Left ventricle myocardium inferior (tissue), 1 donor: ENCODE measurements at regions not wholly inside any gene's neighbourhood (a gene's known extent, or its start where the extent isn't known, plus 50 kb on each side); places are given as distances from the start of the nearest gene placed in this dataset.

Source experiments
- DNase-seq: peaks from one replicate; pipeline ENCODE4 v3.0.0-alpha.2; 2020
- H3K27ac ChIP-seq: fragments of 200-600 bp; replicated peaks from 2 replicates; pipeline ENCODE4 v1.8.0; 2021
- H3K27me3 ChIP-seq: fragments of 200-600 bp; 2 replicates; pipeline ENCODE4 v1.8.0; 2021; ENCODE audit warnings: low read depth
- H3K36me3 ChIP-seq: fragments of 200-600 bp; 2 replicates; pipeline ENCODE4 v1.8.0; 2021
- H3K4me1 ChIP-seq: fragments of 200-600 bp; 2 replicates; pipeline ENCODE4 v1.8.0; 2021
- H3K4me3 ChIP-seq: fragments of 200-600 bp; 2 replicates; pipeline ENCODE4 v1.8.0; 2021; ENCODE audit warnings: mild to moderate bottlenecking, moderate library complexity
- H3K9me3 ChIP-seq: fragments of 200-600 bp; replicated peaks from 2 replicates; pipeline ENCODE4 v1.8.0; 2021
- intact Hi-C: fragments of 100-400 bp; cut with micrococcal nuclease; formaldehyde crosslinking; loops from one replicate; pipeline ENCODE4 v1.11.0; 2022
- TF ChIP-seq, protein P1 (sequence below): fragments of 200-600 bp; IDR thresholded peaks from 2 replicates; pipeline ENCODE4 v1.8.0; 2021; ENCODE audit warnings: antibody characterized with exemption, mild to moderate bottlenecking, borderline replicate concordance
- donor health status: DM: no; HTN: yes; CAD: no; lungs with severe emphysema.

DNA sequence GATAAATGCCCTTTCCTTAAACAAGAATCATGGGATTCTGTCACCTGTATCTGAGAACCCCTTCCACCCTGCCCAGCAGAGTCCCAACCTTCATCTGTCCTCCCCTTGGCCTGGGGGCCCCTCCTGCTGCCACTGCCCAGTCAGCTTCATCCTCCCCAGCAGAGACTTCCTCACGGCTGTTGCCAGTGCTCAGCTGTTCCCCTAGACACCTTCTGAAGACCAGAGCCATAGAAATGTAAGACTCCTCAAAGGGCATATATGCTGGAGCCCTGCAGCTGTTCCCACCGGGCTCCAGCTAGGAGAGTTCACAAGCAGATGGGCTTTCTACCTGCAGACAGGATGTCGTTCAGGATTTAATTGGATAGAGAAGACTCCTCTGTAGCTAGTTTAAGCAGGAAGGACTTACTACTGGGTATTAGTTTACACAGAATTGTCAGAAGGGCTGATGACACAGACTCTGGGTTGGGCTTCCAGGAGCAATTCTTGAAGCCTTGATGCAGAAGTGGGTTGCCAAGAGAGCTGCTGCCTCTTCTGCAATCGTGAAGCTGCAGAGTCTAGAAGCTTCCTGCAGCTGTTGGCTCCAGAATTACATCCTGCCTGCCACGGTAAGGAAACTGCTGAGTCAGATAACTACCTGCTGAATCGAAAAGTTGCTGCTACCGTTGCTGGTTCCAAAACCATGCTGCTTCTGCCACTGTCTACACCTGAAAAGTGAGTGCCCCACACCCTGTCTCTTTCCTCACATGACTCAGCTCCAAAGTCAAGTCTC, 57.1 kb upstream of the MLN start:
- intact Hi-C loops, result no loop called here
- H3K9me3 ChIP-seq, result no peaks in the 10 kb centered on the region
- H3K4me1 ChIP-seq, result no peaks in the 10 kb centered on the region
- H3K36me3 ChIP-seq, result no peaks in the 10 kb centered on the region
- peaks cover 96% of the 10 kb centered on the region for H3K27me3 ChIP-seq
- no peak overlapping the region for H3K27ac ChIP-seq
- no peak for DNase-seq
- TF ChIP-seq, protein P1, sequence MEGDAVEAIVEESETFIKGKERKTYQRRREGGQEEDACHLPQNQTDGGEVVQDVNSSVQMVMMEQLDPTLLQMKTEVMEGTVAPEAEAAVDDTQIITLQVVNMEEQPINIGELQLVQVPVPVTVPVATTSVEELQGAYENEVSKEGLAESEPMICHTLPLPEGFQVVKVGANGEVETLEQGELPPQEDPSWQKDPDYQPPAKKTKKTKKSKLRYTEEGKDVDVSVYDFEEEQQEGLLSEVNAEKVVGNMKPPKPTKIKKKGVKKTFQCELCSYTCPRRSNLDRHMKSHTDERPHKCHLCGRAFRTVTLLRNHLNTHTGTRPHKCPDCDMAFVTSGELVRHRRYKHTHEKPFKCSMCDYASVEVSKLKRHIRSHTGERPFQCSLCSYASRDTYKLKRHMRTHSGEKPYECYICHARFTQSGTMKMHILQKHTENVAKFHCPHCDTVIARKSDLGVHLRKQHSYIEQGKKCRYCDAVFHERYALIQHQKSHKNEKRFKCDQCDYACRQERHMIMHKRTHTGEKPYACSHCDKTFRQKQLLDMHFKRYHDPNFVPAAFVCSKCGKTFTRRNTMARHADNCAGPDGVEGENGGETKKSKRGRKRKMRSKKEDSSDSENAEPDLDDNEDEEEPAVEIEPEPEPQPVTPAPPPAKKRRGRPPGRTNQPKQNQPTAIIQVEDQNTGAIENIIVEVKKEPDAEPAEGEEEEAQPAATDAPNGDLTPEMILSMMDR, result no peak
- no peak overlapping the region for H3K4me3 ChIP-seq

GRCh38 chr6:33860006-33860405, 56.2 kb upstream of the MLN start:
- H3K9me3 ChIP-seq, result no peaks in the 10 kb centered on the region
- intact Hi-C loops, result no loop called here
- no peaks in the 10 kb centered on the region for H3K4me1 ChIP-seq
- H3K27ac ChIP-seq, result no peak overlapping the region
- TF ChIP-seq, protein P1, result no peak
- DNase-seq, result no peak
- no peak overlapping the region for H3K4me3 ChIP-seq
- no peaks in the 10 kb centered on the region for H3K36me3 ChIP-seq
- peaks cover 98% of the 10 kb centered on the region for H3K27me3 ChIP-seq

DNA sequence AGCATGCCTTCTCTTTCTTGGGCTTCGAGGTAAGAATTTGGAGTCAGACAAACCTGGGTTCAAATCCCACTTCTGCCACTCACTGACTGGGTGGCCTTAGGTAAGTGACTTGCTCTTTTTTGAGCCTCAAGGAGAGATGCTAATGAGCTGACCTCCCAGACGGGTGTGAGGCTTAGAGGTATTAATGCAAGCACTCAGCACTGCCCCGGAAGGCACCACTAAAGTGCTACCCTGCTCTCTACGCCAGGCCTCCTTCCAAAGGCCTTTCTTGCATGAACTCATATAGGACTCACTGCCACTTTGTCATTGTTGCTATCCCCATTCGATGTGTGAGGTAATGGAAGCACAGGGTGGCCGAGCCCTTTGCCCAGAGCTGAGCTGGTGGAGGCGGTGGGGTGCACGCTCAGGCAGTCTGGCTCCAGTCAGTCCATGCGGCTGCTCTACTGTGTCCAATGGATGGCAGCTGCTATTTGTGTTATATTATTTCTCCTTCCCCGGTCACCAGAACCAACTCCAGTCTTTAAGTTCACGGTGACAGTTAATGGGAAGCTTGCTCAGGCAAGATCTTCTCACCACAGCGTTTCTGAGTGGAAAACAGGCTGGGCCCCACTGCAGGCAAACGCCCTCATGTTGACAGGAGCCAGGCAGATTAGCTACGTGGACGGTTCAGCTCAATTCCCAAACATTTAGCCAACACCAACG, 55.2 kb upstream of the MLN start:
- H3K9me3 ChIP-seq, result no peaks in the 10 kb centered on the region
- peaks cover 98% of the 10 kb centered on the region for H3K27me3 ChIP-seq
- intact Hi-C loops, result no loop called here
- DNase-seq, result no peak
- H3K4me3 ChIP-seq, result no peak overlapping the region
- no peaks in the 10 kb centered on the region for H3K36me3 ChIP-seq
- H3K4me1 ChIP-seq, result no peaks in the 10 kb centered on the region
- H3K27ac ChIP-seq, result no peak overlapping the region
- TF ChIP-seq, protein P1, result no peak

DNA sequence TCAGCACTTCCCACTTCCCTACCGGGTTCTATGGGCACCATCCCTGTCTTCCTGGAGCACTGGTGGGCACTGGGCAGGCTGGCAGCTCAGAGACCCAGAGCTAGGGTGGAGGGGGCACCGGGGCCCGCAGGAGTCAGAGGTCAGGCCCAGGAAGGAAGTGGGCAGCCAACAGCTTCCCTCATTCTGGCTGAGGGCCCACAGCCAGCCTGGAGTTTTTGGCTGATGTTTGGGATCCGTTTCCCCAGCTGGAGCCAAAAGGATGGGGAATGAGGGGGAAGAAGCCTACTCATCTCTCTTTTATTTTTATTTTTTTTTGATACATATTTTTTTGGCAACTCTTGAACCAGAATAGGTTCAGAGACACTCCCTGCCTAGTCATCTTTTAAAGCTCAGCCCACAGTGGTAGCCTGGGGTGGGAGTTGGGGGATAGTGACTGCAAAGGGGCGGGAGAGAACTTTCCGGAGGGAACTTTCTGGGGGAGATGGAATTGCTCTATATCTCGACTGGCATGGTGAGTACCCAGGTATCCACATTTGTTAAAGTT, 54.2 kb upstream of the MLN start:
- Histone ChIP-seq H3K27me3 (peaks cover 98% of the 10 kb centered on the region), H3K4me3 (no peak overlapping the region), H3K9me3 (no peaks in the 10 kb centered on the region), H3K4me1 (no peaks in the 10 kb centered on the region), H3K27ac (no peak overlapping the region), H3K36me3 (no peaks in the 10 kb centered on the region)
- intact Hi-C loops, result no loop called here
- no peak for DNase-seq
- TF ChIP-seq, protein P1, result no peak

- intact Hi-C loops, result no loop called here
- H3K36me3 ChIP-seq, result no peaks in the 10 kb centered on the region
- no peak for DNase-seq
- H3K27me3 ChIP-seq, result peaks cover 98% of the 10 kb centered on the region
- H3K27ac ChIP-seq, result no peak overlapping the region
- H3K9me3 ChIP-seq, result no peaks in the 10 kb centered on the region
- H3K4me3 ChIP-seq, result no peak overlapping the region
- no peaks in the 10 kb centered on the region for H3K4me1 ChIP-seq
- TF ChIP-seq, protein P1, result no peak
Observed at GRCh38 chr6:33857093-33857931, 53.5 kb upstream of the MLN start.
